Activated naive CD4-positive, alpha-beta T cell treated with anti-CD3 and anti-CD28 coated beads, Interleukin-2, amount 50 U/mL, for 24 hours (primary cell): ENCODE measurements at regions not wholly inside any gene's neighbourhood (a gene's known extent, or its start where the extent isn't known, plus 50 kb on each side); places are given as distances from the start of the nearest gene placed in this dataset.
"Not testable (repeated sequence)": the region's sequence is repeated elsewhere in the genome, so short reads cannot be mapped to it uniquely, and the experiment has no call there.

Source experiments
- H3K27ac Mint-ChIP-seq: one replicate; pipeline ENCODE4 v1.8.0; 2021; ENCODE audit warnings: mild to moderate bottlenecking, mixed read lengths
- H3K27me3 Mint-ChIP-seq: one replicate; pipeline ENCODE4 v1.8.0; 2021; ENCODE audit warnings: mixed read lengths
- H3K36me3 Mint-ChIP-seq: one replicate; pipeline ENCODE4 v1.8.0; 2021; ENCODE audit warnings: mixed read lengths
- H3K4me1 Mint-ChIP-seq: one replicate; pipeline ENCODE4 v1.8.0; 2021; ENCODE audit warnings: mixed read lengths
- H3K4me3 Mint-ChIP-seq: one replicate; pipeline ENCODE4 v1.8.0; 2021; ENCODE audit warnings: mild to moderate bottlenecking, mixed read lengths
- H3K9me3 Mint-ChIP-seq: one replicate; pipeline ENCODE4 v1.8.0; 2021; ENCODE audit warnings: mixed read lengths

- Mint-ChIP-seq H3K9me3 (peaks cover 26% of the 10 kb centered on the region), H3K27me3 (no peaks in the 10 kb centered on the region), H3K4me3 (no peak overlapping the region), H3K4me1 (no peaks in the 10 kb centered on the region), H3K27ac (no peak overlapping the region), H3K36me3 (no peaks in the 10 kb centered on the region)
These were observed 2118.9 kb downstream of the PCDH9 start for GRCh38 chr13:65111223-65111622.

DNA sequence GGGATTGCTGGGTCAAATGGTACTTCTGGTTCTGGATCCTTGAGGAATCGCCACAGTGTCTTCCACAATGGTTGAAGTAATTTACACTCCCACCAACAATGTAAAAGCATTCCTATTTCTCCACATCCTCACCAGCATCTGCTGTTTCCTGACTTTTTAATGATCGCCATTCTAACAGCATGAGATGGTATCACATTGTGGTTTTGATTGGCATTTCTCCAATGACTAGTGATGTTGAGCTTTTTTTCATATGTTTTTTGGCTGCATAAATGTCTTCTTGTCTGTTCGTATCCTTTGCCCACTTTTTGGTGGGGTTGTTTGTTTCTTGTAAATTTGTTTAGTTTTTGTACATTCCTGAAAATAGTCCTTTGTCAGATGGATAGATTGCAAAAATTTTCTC, 2125.7 kb downstream of the PCDH9 start:
- not testable (repeated sequence) for H3K4me1 Mint-ChIP-seq, H3K36me3 Mint-ChIP-seq, H3K27me3 Mint-ChIP-seq, H3K4me3 Mint-ChIP-seq, H3K27ac Mint-ChIP-seq
- peaks cover 21% of the 10 kb centered on the region for H3K9me3 Mint-ChIP-seq

DNA sequence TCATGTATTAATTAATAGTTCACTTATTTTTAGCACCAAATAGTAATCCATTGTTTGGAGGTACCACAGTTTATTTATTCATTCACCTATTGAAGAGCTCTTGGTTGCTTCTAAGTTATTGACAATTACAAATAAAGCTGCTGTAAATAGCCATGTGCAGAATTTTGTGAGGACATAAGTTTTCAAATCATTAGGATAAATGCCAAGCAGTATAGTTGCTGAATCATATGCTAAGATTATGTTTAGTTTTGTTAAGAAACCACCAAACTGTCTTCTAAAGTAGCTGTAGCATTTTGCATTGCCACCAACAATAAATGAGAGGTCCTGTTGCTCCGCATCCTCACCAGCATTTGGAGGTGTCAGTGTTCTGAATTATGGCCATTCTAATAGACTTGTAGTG, 2126.8 kb downstream of the PCDH9 start:
- Mint-ChIP-seq H3K4me3 (no peak overlapping the region), H3K4me1 (no peaks in the 10 kb centered on the region), H3K9me3 (peaks cover 14% of the 10 kb centered on the region), H3K27ac (no peak overlapping the region), H3K36me3 (no peaks in the 10 kb centered on the region), H3K27me3 (no peaks in the 10 kb centered on the region)

- Mint-ChIP-seq H3K36me3 (no peaks in the 10 kb centered on the region), H3K27me3 (no peaks in the 10 kb centered on the region), H3K4me1 (no peaks in the 10 kb centered on the region), H3K27ac (no peak overlapping the region), H3K9me3 (no peaks in the 10 kb centered on the region), H3K4me3 (no peak overlapping the region)
These were observed 2134.7 kb downstream of the PCDH9 start for GRCh38 chr13:65095161-65096082.

- H3K36me3 Mint-ChIP-seq: no peaks in the 10 kb centered on the region
- H3K27me3 Mint-ChIP-seq: no peaks in the 10 kb centered on the region
- no peak overlapping the region for H3K4me3 Mint-ChIP-seq
- no peaks in the 10 kb centered on the region for H3K4me1 Mint-ChIP-seq
- H3K9me3 Mint-ChIP-seq: peaks cover 6% of the 10 kb centered on the region
- no peak overlapping the region for H3K27ac Mint-ChIP-seq
These were observed 2136.8 kb downstream of the PCDH9 start for GRCh38 chr13:65093357-65093756.

DNA sequence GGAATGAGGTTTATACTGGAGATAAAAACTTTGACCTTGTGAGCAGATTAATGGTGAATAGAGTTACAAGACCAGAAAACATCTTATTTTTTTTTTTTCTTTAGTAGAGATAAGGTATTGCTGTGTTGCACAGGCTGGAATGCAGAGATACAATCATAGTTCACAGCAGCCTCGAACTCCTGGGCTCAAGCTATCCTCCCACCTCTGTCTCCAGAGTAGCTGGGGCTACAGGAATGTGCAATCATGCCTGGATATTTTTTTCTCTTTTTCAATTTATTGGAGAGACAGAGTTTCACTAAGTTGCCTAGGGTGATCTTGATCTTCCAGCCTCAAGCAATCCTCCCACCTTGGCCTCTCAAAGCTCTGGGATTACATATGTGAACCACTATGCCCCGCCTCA, 2139.1 kb downstream of the PCDH9 start:
- Mint-ChIP-seq H3K9me3 (peaks cover 6% of the 10 kb centered on the region), H3K27ac (no peak overlapping the region), H3K36me3 (no peaks in the 10 kb centered on the region), H3K27me3 (no peaks in the 10 kb centered on the region), H3K4me3 (no peak overlapping the region), H3K4me1 (no peaks in the 10 kb centered on the region)

DNA sequence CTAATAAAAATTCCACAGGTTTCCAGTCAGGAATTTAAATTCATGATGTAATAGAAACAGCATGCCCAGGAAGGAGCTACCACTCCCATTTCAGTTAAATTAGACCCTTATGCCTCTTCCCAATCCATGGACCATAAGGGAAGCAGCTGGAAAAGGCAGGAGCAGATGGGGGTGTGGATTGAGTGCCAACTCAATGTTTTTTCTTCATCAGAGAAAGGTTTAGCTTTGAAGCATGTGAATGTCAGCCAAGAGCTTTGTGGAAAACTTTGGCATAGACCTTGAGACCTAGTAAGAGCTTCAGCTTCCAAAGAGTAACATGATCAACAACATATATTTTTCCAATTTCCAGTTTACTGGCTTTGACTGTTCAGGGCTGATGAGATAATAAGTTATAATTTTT, 2139.9 kb downstream of the PCDH9 start:
- H3K4me3 Mint-ChIP-seq: no peak overlapping the region
- no peaks in the 10 kb centered on the region for H3K36me3 Mint-ChIP-seq
- no peak overlapping the region for H3K27ac Mint-ChIP-seq
- no peaks in the 10 kb centered on the region for H3K4me1 Mint-ChIP-seq
- H3K27me3 Mint-ChIP-seq: no peaks in the 10 kb centered on the region
- peaks cover 6% of the 10 kb centered on the region for H3K9me3 Mint-ChIP-seq

DNA sequence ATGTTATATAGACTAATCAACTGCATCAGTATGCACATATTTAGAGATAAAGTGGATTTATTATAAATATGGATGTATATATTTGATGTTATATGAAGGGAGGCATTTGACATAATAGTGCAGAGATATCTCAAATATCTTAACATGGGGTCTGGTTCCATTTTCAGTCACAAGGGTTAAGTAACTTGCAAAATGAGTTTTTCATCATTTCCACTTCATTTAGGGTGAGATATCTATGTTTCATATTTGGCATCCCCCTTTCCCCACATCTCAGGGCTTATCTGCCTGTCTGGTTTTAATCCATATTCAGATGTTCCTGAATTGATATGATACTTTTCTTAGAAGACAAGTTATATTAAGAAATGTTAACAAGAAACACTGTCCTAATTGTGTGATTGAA, 2141.2 kb downstream of the PCDH9 start:
- Mint-ChIP-seq H3K36me3 (no peaks in the 10 kb centered on the region), H3K4me1 (no peaks in the 10 kb centered on the region), H3K27me3 (no peaks in the 10 kb centered on the region)

GRCh38 chr13:65085977-65086376, 2144.2 kb downstream of the PCDH9 start:
- Mint-ChIP-seq H3K4me1 (no peaks in the 10 kb centered on the region), H3K4me3 (no peak overlapping the region), H3K27ac (no peak overlapping the region), H3K36me3 (no peaks in the 10 kb centered on the region), H3K27me3 (no peaks in the 10 kb centered on the region), H3K9me3 (peaks cover 6% of the 10 kb centered on the region)

More for the DNA sequence above, 2141.2 kb downstream of the PCDH9 start:
- H3K9me3 Mint-ChIP-seq: peaks cover 6% of the 10 kb centered on the region
- H3K4me3 Mint-ChIP-seq: no peak overlapping the region
- H3K27ac Mint-ChIP-seq: no peak overlapping the region

DNA sequence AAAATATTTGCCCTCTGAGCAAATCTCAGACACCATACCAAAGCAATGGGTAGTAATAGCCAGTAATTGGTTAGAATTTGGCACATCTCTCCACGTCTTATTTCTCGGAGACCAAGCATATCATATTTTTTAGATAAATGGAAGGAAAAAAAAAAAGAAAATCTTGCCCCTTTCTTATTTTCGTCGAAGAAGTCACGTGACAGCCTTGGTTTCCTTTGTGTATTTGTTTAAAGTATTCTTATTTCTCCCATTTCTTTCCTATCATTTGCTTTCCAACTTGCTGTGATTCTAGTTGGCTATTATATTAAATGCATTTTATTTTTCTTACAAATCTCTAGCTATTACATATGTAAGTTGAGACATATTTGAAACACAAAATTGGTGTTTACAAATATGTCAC, 2155.9 kb downstream of the PCDH9 start:
- peaks cover 11% of the 10 kb centered on the region for H3K9me3 Mint-ChIP-seq
- H3K4me3 Mint-ChIP-seq: no peak overlapping the region
- no peaks in the 10 kb centered on the region for H3K4me1 Mint-ChIP-seq

DNA sequence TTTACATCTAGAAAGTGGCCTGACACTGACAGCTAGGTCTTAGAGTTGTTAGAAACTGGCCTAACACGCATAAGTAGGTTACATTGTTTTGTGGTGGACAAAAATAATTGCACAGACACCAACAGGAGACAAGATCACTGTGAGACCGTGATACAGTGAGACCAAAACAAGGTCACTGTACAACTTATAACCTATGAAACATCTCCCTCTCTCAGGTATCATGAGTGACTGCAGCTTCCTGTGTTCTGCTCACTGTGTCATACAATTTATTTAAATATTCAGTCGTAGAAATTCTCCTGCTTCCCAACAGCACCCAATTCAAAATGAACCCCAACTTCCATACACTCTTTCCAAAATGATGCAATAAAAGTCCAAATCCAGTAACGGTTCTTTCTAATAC, 2165.2 kb downstream of the PCDH9 start:
- Mint-ChIP-seq H3K4me3 (no peak overlapping the region), H3K27ac (no peak overlapping the region), H3K4me1 (no peaks in the 10 kb centered on the region), H3K9me3 (peaks cover 11% of the 10 kb centered on the region), H3K27me3 (no peaks in the 10 kb centered on the region), H3K36me3 (no peaks in the 10 kb centered on the region)

More for the DNA sequence above, 2155.9 kb downstream of the PCDH9 start:
- H3K27ac Mint-ChIP-seq: no peak overlapping the region
- no peaks in the 10 kb centered on the region for H3K36me3 Mint-ChIP-seq
- no peaks in the 10 kb centered on the region for H3K27me3 Mint-ChIP-seq

GRCh38 chr13:65063753-65064152, 2166.4 kb downstream of the PCDH9 start:
- no peak overlapping the region for H3K4me3 Mint-ChIP-seq
- H3K27ac Mint-ChIP-seq: no peak overlapping the region
- no peaks in the 10 kb centered on the region for H3K4me1 Mint-ChIP-seq
- H3K36me3 Mint-ChIP-seq: no peaks in the 10 kb centered on the region
- H3K9me3 Mint-ChIP-seq: peaks cover 11% of the 10 kb centered on the region
- no peaks in the 10 kb centered on the region for H3K27me3 Mint-ChIP-seq

DNA sequence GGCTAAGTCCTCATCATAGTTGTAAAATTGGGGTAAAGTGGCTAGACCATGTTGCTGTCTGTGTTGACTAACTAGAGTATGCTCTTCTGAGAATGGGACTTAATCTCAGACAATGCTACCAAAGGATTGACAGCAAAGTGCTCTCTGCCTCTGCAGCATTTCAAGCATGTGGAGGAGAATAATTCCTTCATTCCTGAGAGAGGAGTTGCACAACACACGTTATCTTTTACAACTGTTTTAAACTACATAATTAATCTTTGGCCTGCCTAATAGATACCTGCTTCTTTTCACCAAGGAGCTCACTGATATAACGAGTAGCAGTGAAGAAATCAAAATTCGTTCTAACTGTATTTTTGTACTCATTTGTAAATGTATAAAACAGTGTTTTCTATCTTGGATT, 2172.2 kb downstream of the PCDH9 start:
- H3K36me3 Mint-ChIP-seq: no peaks in the 10 kb centered on the region
- H3K9me3 Mint-ChIP-seq: peaks cover 4% of the 10 kb centered on the region
- H3K27me3 Mint-ChIP-seq: no peaks in the 10 kb centered on the region
- no peak overlapping the region for H3K27ac Mint-ChIP-seq
- no peaks in the 10 kb centered on the region for H3K4me1 Mint-ChIP-seq
- H3K4me3 Mint-ChIP-seq: no peak overlapping the region

DNA sequence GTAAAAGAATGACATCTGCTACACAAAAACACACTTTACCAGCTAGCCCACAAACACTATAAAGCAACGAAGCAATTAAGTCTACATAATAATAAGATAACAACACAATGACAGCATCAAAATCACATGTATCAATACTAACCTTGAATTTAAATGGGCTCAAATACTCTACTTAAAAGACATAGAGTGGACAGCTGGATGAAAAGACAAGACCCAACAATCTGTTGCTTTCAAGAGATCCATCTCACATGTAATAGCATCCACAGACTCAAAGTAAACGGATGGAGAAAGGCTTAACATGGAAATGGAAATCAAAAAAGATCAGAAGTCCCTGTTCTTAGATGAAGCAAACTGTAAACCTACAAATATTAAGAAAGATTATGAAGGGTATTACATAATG, 2175.9 kb downstream of the PCDH9 start:
- Mint-ChIP-seq H3K27me3 (no peaks in the 10 kb centered on the region), H3K27ac (no peak overlapping the region), H3K9me3 (no peaks in the 10 kb centered on the region), H3K4me1 (no peaks in the 10 kb centered on the region), H3K36me3 (no peaks in the 10 kb centered on the region), H3K4me3 (no peak overlapping the region)

GRCh38 chr13:65036999-65037398, 2193.1 kb downstream of the PCDH9 start:
- Mint-ChIP-seq H3K9me3 (peaks cover 10% of the 10 kb centered on the region), H3K27ac (no peak overlapping the region), H3K4me1 (no peaks in the 10 kb centered on the region), H3K4me3 (no peak overlapping the region), H3K36me3 (no peaks in the 10 kb centered on the region), H3K27me3 (no peaks in the 10 kb centered on the region)

DNA sequence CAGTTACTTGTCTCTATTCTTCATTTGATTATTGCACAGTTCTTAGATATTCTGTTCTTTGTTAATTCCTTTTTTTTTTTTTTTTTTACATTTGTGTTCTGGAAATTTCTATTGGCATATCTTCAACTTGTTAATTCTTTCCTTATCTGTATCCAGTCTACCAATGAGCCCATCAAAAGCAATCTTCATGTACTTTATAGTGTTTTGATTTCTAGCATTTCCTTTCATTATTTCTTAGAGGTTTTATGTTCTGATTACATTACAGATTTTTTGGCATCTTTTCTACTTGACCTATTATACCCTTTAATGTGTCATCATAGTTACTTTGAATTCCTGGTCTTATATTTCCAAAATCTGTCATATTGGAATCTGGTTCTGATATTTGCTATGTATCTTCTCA, 2194.8 kb downstream of the PCDH9 start:
- Mint-ChIP-seq H3K9me3 (peaks cover 12% of the 10 kb centered on the region), H3K27ac (no peak overlapping the region), H3K36me3 (no peaks in the 10 kb centered on the region), H3K4me3 (no peak overlapping the region), H3K4me1 (no peaks in the 10 kb centered on the region), H3K27me3 (no peaks in the 10 kb centered on the region)

- no peaks in the 10 kb centered on the region for H3K36me3 Mint-ChIP-seq
- H3K9me3 Mint-ChIP-seq: peaks cover 17% of the 10 kb centered on the region
- H3K4me1 Mint-ChIP-seq: no peaks in the 10 kb centered on the region
- no peak overlapping the region for H3K4me3 Mint-ChIP-seq
- no peak overlapping the region for H3K27ac Mint-ChIP-seq
- H3K27me3 Mint-ChIP-seq: no peaks in the 10 kb centered on the region
These were observed 2195.9 kb downstream of the PCDH9 start for GRCh38 chr13:65034266-65034665.
